OCI-LY1 (cell line): ENCODE measurements at regions not wholly inside any gene's neighbourhood (a gene's known extent, or its start where the extent isn't known, plus 50 kb on each side); places are given as distances from the start of the nearest gene placed in this dataset.
"Not testable (repeated sequence)": the region's sequence is repeated elsewhere in the genome, so short reads cannot be mapped to it uniquely, and the experiment has no call there.

Experiments
- EZH2 ChIP-seq: fragments of 200-600 bp; sonication (generic), shearing (Covaris generic); IDR thresholded peaks from 2 replicates; pipeline ENCODE4 v1.8.0; 2017; ENCODE audit warnings: borderline replicate concordance, mixed run types, mild to moderate bottlenecking, antibody characterized with exemption, low read length, moderate library complexity, mixed read lengths
- TF ChIP-seq, protein P1 (sequence below): fragments of 200-600 bp; sonication (generic), shearing (Covaris generic); IDR thresholded peaks from 2 replicates; pipeline ENCODE4 v1.5.1; 2017; ENCODE audit warnings: mild to moderate bottlenecking, antibody characterized with exemption, low read length, moderate library complexity, mixed read lengths

DNA sequence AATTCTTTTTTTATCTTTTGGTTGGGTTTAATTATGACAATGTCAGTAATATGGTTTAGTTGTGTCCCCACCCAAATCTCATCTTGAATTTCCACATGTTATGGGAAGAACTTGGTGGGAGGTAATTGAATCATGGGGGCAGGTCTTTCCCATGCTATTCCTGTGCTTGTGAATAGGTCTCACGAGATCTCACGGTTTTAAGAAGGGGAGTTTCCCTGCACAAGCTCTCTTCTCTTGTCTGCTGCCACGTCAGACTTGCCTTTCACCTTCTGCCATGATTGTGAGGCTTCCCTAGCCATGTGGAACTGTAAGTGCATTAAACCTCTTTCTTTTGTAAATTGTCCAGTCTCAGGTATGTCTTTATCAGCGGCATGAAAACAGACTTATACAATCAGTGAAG is 61.7 kb upstream of the IFNE start:
- TF ChIP-seq, protein P1, sequence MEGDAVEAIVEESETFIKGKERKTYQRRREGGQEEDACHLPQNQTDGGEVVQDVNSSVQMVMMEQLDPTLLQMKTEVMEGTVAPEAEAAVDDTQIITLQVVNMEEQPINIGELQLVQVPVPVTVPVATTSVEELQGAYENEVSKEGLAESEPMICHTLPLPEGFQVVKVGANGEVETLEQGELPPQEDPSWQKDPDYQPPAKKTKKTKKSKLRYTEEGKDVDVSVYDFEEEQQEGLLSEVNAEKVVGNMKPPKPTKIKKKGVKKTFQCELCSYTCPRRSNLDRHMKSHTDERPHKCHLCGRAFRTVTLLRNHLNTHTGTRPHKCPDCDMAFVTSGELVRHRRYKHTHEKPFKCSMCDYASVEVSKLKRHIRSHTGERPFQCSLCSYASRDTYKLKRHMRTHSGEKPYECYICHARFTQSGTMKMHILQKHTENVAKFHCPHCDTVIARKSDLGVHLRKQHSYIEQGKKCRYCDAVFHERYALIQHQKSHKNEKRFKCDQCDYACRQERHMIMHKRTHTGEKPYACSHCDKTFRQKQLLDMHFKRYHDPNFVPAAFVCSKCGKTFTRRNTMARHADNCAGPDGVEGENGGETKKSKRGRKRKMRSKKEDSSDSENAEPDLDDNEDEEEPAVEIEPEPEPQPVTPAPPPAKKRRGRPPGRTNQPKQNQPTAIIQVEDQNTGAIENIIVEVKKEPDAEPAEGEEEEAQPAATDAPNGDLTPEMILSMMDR, result not testable (repeated sequence)
- not testable (repeated sequence) for TF ChIP-seq EZH2
